ENCODE measurements at regions not wholly inside any gene's neighbourhood (a gene's known extent, or its start where the extent isn't known, plus 50 kb on each side); places are given as distances from the start of the nearest gene placed in this dataset.

- in situ Hi-C loops (cut with HindIII; ENCODE audit: low pct_unique_long_range_greater_than_20kb, low sequenced_read_pairs) = no loop called here
- TF ChIP-seq JUND (IDR thresholded peaks at IDR 0.05; ENCODE audit: low read depth) = no peak
Observed at GRCh38 chr2:55763721-55764120, 70.1 kb upstream of the PNPT1 start.

GRCh38 chr2:55761526-55761925 is 67.9 kb upstream of the PNPT1 start:
- in situ Hi-C loops (cut with HindIII; ENCODE audit: low pct_unique_long_range_greater_than_20kb, low sequenced_read_pairs) = no loop called here
- TF ChIP-seq JUND (IDR thresholded peaks at IDR 0.05; ENCODE audit: low read depth) = no peak
- DNase-seq (ENCODE audit: low read depth in 1 of 2, low spot score in 1 of 2) = peak in 1 of 2 experiments; percentile 86

More at GRCh38 chr2:55763721-55764120, 70.1 kb upstream of the PNPT1 start:
- no peak for DNase-seq (ENCODE audit: low read depth in 1 of 2, low spot score in 1 of 2)

GRCh38 chr2:55761024-55761423 is 67.4 kb upstream of the PNPT1 start:
- TF ChIP-seq JUND (IDR thresholded peaks at IDR 0.05; ENCODE audit: low read depth) = no peak
- DNase-seq (ENCODE audit: low read depth in 1 of 2, low spot score in 1 of 2) = no peak
- in situ Hi-C loops (cut with HindIII; ENCODE audit: low pct_unique_long_range_greater_than_20kb, low sequenced_read_pairs) = no loop called here

- no peak for TF ChIP-seq JUND (IDR thresholded peaks at IDR 0.05; ENCODE audit: low read depth)
- in situ Hi-C loops (cut with HindIII; ENCODE audit: low pct_unique_long_range_greater_than_20kb, low sequenced_read_pairs) = no loop called here
- DNase-seq (ENCODE audit: low read depth in 1 of 2, low spot score in 1 of 2) = no peak
Observed at GRCh38 chr2:55760125-55760524, 66.5 kb upstream of the PNPT1 start.

GRCh38 chr2:55759271-55759921 is 65.8 kb upstream of the PNPT1 start:
- no peak for DNase-seq (ENCODE audit: low read depth in 1 of 2, low spot score in 1 of 2)
- no peak for TF ChIP-seq JUND (IDR thresholded peaks at IDR 0.05; ENCODE audit: low read depth)
- in situ Hi-C loops (cut with HindIII; ENCODE audit: low pct_unique_long_range_greater_than_20kb, low sequenced_read_pairs) = no loop called here

DNA sequence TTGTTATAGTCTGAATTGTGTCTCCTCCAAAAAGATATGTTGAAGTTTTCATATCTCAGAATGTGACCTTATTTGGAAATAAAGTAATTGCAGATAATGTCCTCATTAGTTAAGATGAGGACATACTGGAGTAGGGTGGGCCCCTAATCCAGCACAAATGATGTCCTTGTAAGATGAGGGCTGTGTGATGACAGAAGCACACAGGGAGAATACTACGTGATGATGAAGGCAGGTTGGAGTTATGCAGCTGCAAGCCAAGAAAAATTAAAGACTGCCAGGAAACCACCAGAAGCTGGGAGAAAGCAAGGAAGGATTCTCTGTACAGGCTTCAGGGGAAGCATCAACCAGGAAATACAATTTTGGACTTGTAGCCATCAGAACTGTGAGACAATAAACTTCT is 58.3 kb upstream of the PNPT1 start:
- no peak for TF ChIP-seq JUND (IDR thresholded peaks at IDR 0.05; ENCODE audit: low read depth)
- DNase-seq (ENCODE audit: low read depth in 1 of 2, low spot score in 1 of 2) = no peak
- in situ Hi-C loops (cut with HindIII; ENCODE audit: low pct_unique_long_range_greater_than_20kb, low sequenced_read_pairs) = no loop called here

DNA sequence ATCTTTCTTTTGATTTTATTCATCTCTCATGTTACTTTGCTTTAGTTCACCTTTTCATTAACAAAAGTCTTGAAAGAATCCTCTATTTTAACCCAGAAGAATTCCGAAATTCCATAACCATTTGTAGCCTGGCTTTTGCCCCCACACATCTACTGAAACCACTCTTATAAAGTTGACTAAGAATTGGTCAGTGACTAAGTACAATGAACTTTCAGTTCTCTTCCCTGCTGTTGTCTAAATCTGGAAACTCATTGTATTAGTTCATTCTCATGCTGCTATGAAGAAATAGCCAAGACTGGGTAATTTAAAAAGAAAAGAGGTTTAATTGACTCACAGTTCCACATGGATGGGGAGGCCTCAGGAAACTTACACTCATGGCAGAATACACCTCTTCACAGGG is 49.9 kb upstream of the PNPT1 start:
- in situ Hi-C loops (cut with HindIII; ENCODE audit: low pct_unique_long_range_greater_than_20kb, low sequenced_read_pairs) = no loop called here
- no peak for TF ChIP-seq JUND (IDR thresholded peaks at IDR 0.05; ENCODE audit: low read depth)
- no peak for DNase-seq (ENCODE audit: low read depth in 1 of 2, low spot score in 1 of 2)
